ENCODE measurements at regions not wholly inside any gene's neighbourhood (a gene's known extent, or its start where the extent isn't known, plus 50 kb on each side); places are given as distances from the start of the nearest gene placed in this dataset.

- TF ChIP-seq POLR2AphosphoS5 (IDR thresholded peaks at IDR 0.05; ENCODE audit: low read depth, low read length): no peak
- TF ChIP-seq POLR2A (IDR thresholded peaks at IDR 0.05; ENCODE audit: low read depth, low read length): no peak
Observed at GRCh38 chr18:56542476-56542875, 95.9 kb downstream of the TXNL1 start.

All from GM12892 (cell line).